ENCODE measurements at regions not wholly inside any gene's neighbourhood (a gene's known extent, or its start where the extent isn't known, plus 50 kb on each side); places are given as distances from the start of the nearest gene placed in this dataset.
"Not testable (repeated sequence)": the region's sequence is repeated elsewhere in the genome, so short reads cannot be mapped to it uniquely, and the experiment has no call there.

DNA sequence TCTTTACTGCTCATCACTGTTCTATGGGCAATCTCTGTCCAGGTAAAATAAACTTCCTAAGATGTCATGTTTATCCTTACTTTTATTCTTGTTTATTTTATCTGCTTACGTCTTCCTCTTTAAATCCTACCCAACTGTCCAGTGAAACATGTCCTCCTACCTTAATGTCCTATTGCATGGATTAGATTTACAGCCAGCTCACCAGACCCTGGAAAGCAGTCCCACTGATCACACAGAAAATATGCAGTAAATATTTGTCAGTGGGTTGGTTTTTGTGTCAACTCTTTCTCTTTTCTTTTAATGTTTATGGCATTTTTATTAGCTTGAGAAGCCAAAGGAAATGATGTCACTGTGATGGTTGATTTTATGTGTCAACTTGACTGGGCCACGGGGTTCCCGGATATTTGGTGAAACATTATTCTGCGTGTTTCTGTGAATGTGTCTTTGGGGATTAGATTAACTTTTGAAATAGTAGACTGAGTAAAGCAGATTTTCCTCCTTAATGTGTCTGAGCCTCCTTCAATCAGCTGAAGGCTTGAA lies 258.3 kb downstream of the SRGAP2C start:
- DNase-seq (ENCODE audit: low read depth): no peak

DNA sequence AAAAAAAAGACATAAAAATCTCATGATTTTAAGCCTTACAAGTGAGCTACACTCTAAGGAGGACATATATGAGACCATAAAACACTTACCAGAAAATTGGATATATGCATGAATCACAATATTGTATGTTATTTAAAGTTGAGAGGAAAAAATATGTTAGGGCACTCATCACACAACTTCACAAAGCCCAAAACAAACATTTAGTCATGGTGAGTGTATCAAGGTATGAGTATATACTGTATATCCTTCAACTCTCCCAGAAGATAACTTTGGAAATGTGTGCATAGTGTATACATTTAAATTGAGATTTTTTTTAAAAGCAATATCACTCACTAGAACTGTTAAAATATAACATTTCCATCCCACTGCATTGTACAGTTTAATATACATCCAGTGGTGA lies 259.3 kb downstream of the SRGAP2C start:
- no peak for DNase-seq (ENCODE audit: low read depth)

DNA sequence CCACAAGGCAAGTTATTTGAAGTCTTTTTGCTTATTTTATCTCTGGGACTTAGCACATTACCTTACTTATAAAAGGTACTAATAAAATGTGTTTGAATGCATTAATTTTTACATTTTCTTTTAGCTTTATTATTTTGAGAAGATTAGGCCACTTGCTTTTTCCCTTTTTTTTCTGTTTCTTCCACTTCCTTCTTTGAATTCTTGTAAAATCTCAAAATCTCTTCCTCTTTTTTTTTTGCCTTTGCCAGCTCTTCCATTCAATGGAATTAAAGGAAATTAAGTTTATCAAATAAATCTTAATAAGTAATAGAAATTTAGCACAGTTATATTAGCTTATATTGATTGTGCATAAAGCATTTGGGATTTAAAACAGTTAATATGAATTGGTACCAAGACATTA lies 260.9 kb downstream of the SRGAP2C start:
- no peak for DNase-seq (ENCODE audit: low read depth)

DNA sequence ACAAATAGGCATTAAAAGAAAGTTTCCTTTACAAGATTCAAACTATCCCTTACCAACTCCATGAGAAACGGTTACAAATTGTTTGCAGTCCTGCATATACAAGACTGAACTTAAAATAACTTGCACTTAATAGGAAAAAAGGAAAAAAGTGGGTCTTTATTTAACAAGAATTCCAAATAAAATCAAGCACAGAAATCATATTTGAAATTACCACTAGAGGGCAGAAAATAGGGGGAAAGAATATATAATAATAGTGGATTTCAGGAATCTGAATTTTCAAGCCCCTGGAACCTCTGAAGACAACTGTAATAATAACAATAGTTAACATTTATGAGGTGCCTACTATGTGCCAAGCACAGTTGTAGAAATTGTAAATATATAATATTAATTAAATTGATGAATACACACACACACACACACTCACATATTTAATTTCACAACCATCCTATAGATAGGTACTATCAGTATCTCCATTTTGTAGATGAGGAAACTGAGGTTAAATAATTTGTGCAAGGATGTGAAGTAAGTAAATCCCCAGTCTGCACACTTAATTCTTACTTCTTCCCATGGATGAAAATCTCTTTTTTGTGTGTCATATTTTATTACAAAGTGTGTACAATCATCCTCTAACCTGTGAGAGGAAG lies 262.6 kb downstream of the SRGAP2C start:
- DNase-seq (ENCODE audit: low read depth): not testable (repeated sequence)

DNA sequence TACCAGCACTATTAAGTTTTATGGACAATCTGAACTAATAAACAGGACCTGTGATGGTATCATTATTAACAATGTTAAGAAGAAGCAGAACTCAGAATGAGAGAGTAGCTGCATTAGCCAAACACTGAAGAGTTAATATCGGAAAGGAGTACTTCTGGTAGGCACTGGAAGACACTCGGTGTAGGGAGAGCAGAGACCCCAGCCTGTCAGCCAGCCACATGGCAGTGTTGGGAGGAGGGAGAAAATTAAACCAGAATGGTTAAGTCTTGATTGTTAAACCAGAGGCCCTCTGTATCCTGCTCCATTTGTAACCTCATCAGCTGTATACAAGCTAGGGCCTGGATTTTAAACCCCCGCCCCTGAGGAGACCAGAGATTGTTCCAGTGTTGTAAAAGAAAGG lies 263.3 kb downstream of the SRGAP2C start:
- not testable (repeated sequence) for DNase-seq (ENCODE audit: low read depth)

DNA sequence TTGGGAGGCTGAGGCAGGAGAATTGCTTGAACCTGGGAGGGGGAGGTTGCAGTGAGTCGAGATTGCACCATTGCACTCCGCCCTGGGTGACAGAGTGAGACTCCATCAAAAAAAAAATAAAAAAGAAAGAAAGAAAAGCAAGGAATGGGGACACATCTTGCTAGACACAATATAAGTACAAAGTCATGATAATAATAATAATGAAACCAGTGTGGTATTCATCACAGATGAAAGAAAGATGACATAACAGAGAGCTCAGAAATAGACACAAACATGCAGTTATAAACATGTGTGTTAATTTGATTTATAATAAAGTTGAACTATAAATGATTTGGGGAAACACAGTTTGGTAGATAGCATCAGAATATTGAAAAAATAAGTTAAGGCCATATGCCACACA lies 264.1 kb downstream of the SRGAP2C start:
- DNase-seq (ENCODE audit: low read depth): no peak

DNA sequence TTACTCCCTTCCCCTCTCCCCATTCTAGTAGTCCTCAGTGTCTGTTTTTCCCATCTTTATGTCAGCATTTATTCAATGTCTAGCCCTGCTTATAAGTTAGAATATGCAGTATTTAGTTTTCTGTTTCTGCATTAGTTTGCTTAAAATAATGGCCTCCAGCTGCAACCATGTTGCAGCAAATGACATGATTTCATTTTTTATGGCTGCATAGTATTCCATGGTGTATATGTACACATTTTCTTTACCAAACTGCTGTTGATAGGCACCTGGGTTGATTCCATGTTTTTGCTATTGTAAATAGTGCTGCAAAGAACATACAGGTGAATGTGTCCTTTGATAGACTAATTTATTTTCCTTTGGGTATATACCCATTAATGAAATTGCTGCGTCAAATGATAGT lies 267.7 kb downstream of the SRGAP2C start:
- DNase-seq (ENCODE audit: low read depth): no peak

DNA sequence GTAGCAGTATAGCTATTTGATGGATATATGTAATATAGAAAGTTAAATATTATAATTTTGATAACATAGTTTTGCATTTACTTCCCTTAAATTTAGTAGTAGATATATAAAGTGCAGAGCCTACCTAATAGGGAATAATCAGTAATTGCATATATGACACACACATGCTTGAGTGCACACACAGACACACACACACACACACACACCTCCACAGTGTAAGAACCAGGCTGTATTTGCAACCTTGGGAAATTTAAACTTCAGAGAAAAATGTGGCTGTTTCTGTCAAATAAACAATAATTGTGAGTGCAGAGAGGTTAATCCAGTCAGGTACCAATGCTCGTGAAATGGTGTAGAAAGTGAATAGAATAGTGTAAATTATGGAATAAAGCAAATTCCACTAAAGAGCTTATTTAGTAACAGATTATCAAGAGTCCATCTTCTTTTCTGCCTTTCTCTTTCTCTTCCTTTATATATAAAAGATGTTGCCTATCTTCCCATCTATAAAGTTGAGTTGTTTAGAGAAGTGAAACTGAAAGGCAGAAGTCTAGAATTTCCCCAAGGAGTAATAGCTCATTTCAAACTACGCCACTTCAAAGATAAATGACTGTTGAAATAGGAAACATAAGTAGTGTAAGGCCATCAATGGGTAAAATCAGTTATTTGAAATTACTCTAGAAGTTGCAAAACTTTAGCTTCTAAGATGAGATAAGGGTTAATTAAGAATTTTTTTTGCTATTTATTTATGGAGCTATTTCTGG lies 273.7 kb downstream of the SRGAP2C start:
- DNase-seq (ENCODE audit: low read depth): no peak

DNA sequence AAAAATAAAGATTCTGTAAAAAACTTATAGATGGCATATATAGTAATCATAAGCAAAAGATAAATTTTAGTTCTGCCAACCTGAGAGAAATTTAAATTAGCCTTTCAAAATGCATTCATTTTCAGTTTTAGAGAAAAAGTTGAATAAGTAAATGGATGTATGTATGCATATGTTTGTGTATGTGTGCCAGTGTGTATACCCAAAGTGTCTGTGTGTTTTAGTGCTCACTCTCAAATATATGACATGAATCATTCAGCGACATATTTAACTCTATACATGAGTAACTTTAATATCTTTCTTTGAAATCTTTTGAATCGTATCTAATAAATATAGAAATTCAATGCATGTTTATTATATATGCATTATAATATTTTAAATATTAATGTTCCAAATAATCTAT lies 274.5 kb downstream of the SRGAP2C start:
- no peak for DNase-seq (ENCODE audit: low read depth)

DNA sequence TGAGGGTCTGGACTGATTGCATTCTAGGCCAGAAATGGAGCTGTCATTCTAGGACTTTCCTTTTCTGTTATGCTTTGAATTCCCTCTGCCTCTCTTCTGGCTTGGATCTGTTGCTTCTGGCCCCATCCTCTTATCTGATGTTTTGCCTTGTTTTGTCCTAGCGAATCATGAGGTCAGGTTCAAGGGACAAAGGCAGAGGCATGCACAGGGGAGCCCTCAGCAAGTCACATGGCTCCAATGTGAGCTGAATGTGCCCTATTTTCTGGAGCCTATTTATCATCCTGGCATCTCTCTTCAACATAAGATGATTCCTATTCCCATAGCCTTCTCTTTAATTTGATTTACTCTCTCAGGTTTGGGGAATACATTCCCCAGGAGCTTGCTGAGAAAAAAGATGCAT lies 284.6 kb downstream of the SRGAP2C start:
- DNase-seq (ENCODE audit: low read depth): not testable (repeated sequence)

DNA sequence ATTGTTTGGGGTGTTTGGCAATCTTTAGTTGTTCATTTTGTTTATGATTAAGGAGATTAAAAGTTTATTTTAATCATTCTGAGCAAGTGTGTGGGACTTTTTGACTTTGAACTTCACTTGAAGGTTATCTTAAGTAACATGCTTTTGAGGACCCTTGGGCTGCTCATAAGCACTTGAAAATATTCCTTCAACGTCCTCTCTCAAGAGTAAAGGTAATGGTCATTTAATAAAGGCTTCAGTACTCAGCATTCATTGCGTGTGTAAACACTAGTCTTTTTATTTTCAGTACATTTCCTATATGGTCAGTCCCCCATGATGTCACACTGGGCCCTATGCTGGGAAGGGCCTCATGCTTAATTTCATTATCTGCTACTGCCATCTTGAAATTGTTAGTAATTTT lies 285.6 kb downstream of the SRGAP2C start:
- DNase-seq (ENCODE audit: low read depth): not testable (repeated sequence)

DNA sequence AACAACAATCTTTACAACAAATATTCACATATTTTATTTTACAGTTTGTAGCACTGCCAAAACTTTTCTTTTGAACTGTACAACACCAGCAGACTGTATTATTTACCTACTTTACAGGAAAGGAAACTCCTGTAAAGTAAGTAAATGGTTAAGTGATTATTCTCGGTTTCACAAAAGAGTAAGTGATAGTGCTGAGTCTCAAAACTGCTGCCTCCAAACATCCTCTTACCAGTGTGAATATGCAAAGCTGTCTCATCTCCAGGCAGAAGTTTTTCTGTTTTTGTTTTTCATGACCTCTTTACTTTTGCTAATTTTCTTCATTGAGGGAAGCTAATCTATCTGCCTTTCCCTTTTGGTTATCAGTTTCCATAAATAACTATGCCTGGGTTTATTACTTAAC lies 286.7 kb downstream of the SRGAP2C start:
- no peak for DNase-seq (ENCODE audit: low read depth)

DNA sequence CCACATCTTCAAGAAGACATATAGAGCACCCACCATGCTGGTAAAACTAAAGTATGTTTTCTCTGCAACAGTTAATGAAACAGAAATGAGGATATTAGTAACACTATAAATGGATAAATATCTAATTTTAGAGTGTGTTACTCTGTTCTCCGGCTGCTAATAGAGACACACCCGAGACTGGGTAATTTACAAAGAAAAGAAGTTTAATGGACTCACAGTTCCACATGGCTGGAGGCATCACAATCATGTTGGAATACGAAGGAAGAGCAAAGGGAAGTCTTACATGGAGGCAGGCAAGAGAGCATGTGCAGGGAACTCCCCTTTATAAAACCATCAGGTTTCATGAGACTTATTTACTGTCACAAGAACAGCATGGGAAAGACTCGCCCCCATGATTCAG lies 287.2 kb downstream of the SRGAP2C start:
- DNase-seq (ENCODE audit: low read depth): no peak

DNA sequence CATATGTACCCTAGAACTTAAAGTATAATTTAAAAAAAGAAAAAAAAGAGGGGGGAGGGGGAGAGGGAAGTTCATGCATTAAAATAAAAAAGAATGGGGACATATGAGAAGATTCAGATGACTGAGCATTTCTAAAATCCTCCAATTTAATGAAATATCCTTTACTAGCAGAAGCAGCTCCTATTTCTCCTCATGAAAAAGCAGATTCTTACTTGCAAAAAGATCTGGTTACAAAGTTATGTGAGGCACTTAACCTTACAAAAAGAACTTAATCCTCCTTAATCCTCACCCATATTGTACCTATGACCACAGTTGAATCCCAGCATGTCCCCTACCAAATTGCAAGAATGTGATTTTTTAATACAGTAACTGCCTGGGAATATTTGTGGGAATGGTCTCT lies 298.5 kb downstream of the SRGAP2C start:
- no peak for DNase-seq (ENCODE audit: low read depth)

DNA sequence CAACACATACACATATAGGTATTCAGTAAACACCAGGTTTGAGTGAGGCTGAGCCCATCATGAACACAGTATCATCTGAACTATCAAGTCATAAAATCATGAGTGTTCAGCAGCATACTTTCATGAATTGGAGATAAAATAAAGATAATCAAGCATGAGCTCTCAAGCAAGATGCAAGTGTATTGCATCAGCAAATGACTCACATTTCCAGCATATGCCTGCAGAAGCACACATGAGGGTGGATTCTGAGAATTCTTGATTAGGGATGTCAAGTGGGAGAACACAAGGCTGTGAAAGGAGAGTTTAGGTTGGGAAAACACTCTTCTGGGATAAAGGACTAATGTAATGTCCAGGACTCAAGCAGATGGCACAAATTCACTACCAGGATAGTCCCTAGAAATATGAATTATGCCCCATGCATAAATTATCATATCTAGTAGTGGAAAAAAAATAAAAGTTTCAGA lies 299.2 kb downstream of the SRGAP2C start:
- DNase-seq (ENCODE audit: low read depth): no peak

DNA sequence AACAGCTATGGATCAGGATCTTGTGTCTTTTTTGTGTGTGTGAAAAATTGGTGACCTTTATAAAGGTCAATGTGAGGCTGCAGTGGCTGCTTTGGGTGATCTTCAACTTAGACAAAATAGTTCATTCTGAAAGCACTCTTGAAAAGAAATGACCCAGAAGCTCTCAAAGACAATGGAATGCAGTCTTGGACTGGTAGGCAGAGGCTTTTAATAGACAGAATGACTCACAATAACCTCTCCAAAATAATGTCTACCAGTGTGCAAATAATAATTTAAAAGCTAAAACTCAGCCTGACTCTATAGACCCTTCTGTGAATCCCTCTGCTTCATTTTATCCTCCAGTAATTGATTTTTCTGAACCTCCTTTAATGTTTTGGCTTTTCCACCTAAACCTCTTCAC lies 310.0 kb downstream of the SRGAP2C start:
- not testable (repeated sequence) for DNase-seq (ENCODE audit: low read depth)

DNA sequence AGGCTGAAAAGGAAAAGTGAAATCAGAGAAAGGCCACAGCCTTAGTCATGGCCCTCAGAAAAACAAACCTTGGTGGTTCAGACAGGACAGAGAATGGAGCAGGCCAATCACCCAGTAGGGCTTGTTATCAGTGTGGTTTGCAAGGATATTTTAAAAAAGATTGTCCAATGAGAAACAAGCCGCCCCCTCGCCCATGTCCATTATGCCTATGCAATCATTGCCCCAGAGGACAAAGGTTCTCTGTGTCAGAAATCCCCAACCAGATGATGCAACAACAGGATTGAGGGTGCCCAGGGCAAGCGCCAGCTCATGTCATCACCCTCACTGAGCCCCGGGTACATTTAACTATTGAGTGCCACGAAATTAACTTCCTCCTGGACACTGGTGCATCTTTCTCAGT lies 326.7 kb downstream of the SRGAP2C start:
- DNase-seq (ENCODE audit: low read depth): not testable (repeated sequence)

DNA sequence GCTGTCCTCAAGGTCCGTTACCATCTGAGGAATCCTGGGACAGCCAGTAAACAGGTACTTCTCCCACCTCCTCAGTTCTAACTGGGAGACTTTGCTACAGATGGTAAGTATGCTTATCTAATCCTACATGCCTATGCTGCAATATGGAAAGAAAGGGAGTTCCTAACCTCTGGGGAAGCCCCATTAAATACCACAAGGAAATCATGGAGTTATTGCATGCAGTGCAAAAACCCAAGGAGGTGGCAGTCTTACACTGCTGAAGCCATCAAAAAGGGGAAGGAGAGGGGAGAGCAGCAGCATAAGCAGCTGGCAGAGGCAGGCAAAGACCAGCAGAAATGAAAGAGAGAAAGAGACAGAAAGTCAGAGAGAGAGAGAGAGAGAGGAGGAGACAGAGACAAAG lies 327.1 kb downstream of the SRGAP2C start:
- DNase-seq (ENCODE audit: low read depth): not testable (repeated sequence)

DNA sequence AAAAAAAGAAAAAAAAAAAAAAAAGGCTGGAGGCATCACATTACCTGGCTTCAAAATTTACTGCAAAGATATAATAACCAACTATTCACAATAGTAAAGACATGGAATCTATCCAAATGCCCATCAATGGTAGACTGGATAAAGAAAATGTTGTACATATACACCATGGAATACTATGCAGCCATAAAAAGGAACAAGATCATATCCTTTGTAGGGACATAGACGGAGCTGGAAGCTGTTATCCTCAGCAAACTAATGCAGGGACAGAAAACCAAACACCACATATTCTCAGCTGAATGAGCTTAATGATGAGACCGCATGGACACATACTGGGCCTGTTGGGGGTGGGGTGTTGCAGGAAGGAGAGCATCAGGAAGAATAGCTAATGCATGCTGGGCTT lies 330.5 kb downstream of the SRGAP2C start:
- no peak for DNase-seq (ENCODE audit: low read depth)

DNA sequence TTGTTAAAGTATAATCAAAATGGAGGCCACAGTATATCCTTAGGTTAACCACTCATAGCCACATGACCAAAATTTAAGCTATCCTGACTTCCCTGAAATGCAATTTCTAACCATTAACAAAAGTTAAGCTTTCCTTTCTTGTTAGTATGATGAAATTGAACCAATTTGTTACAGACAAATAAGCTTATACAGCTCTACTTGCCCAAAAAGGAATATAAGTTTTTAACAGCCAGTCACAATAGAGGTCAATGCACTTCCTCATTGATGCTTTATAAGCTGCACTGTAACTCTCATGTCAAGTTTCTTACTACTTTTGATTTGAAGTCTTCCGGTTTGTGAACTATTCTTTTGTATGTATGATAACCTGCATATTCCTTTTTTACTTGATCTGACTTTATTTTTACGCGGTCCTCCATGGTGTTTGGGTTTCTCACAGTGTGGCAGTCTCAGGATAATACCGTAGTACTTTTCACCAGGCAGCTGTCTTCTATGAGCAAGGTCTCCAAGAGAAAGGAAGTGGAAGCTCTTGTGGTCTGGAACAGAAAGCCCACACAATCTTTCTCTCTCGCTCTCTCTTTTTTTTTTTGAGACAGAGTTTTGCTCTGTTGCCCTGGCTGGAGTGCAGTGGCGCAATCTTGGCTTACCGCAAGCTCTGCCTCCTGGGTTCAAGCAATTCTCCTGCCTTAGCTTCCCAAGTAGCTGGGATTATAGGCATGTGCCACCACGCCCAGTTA lies 331.6 kb downstream of the SRGAP2C start:
- DNase-seq (ENCODE audit: low read depth): no peak

DNA sequence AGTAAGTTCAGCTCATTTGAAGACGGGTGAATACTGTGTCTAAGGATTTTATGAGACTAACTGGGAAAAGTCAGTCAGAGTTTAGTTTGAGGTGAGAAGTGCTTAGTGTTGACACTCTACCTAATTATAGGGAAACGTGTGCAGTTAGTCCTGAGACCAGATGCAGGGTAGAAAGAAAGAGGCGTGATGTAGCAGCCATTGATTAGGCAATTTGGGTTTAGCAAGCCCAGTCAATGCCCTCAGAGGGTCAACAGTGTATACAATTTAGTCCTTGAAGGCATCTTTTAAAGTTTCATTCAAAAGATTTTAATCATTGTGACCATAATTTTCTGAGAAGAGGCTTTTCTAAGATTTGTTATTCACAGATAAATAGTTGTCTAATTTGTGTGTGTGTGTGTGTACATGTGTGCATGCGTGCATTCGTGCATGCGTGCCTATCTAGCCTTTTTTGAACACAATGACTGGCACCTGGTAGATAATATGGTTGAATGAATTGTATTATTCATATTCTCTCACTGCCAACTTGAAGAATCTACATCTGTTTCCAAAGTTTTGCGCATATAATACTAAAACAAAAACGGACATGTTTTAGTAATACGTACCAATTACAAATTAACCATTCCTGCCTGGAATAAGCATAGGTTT lies 332.9 kb downstream of the SRGAP2C start:
- DNase-seq (ENCODE audit: low read depth): no peak

DNA sequence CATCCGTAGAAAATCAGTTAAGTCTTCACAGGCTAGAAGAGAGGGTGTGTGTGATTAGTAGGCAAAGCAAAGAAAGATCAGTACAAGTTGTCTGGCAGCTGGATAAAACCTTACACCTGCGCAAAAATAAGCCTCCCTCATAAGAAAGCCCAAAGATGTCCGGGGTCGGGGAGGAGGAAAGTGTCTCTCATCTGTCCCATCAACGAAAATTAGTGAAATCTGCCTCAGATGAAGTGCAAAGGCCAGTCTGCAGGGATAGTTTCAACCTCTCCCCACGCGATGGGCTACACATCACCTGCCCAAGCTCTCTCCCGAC lies 333.9 kb downstream of the SRGAP2C start:
- DNase-seq (ENCODE audit: low read depth): no peak
